Lower lobe of right lung (tissue), 2 donors: ENCODE measurements at regions not wholly inside any gene's neighbourhood (a gene's known extent, or its start where the extent isn't known, plus 50 kb on each side); places are given as distances from the start of the nearest gene placed in this dataset.
"Not testable (repeated sequence)": the region's sequence is repeated elsewhere in the genome, so short reads cannot be mapped to it uniquely, and the experiment has no call there.

Experiments
- ATAC-seq, 2 donors: fragments of 200-7000 bp; cut with Tn5 transposase; one replicate each; pipeline ENCODE4 v1.9.1; 2020 to 2022; ENCODE audit warnings: mild to moderate bottlenecking in 2 of 2, moderate library complexity in 2 of 2
- DNase-seq: peaks from one replicate; pipeline ENCODE4 v3.0.0-alpha.2; 2020
- H3K27ac ChIP-seq: fragments of 200-600 bp; one replicate; pipeline ENCODE4 v1.8.0; 2022
- H3K27me3 ChIP-seq: fragments of 200-600 bp; one replicate; pipeline ENCODE4 v1.8.0; 2022; ENCODE audit warnings: low read depth
- H3K36me3 ChIP-seq: fragments of 200-600 bp; one replicate; pipeline ENCODE4 v1.8.0; 2022; ENCODE audit warnings: mild to moderate bottlenecking
- H3K4me1 ChIP-seq: fragments of 200-600 bp; one replicate; pipeline ENCODE4 v1.8.0; 2022
- H3K4me3 ChIP-seq: fragments of 200-600 bp; one replicate; pipeline ENCODE4 v1.8.0; 2022; ENCODE audit warnings: mild to moderate bottlenecking
- H3K9me3 ChIP-seq: fragments of 200-600 bp; one replicate; pipeline ENCODE4 v1.8.0; 2022
- CTCF ChIP-seq: fragments of 200-600 bp; IDR thresholded peaks from one replicate; pipeline ENCODE4 v1.8.0; 2022; ENCODE audit warnings: antibody characterized with exemption, mild to moderate bottlenecking
- intact Hi-C: fragments of 100-400 bp; cut with DNase I; formaldehyde crosslinking; loops from one replicate; pipeline ENCODE4 v1.11.0; 2022
- donor health status: DM: no; HTN: yes; CAD: no; lungs with severe emphysema.

DNA sequence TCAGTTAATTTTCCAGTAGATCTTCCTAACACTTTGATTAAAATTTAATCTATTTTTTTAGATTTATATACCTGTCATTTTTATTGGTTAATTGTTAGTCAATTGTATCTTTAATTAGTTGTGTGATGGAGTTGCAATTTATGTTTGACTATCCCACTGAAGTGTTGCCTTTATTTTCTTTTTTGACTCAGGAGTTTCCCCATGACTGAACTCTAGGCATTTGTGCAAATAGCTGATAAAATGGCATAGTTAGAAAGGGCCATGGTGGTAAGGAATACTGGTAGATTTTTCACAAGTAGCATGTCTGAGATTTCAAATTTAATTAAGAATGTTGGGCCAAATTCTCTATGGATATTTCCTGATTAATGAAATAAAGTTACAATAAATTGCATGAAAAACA is 273.1 kb upstream of the DAB2 start:
- H3K4me1 ChIP-seq = no peaks in the 10 kb centered on the region
- no peaks in the 10 kb centered on the region for H3K27me3 ChIP-seq
- H3K9me3 ChIP-seq = no peaks in the 10 kb centered on the region
- H3K27ac ChIP-seq = no peak overlapping the region
- intact Hi-C loops = no loop called here
- H3K4me3 ChIP-seq = no peak overlapping the region
- ATAC-seq = no peak
- DNase-seq = no peak
- no peaks in the 10 kb centered on the region for H3K36me3 ChIP-seq
- TF ChIP-seq CTCF = no peak

DNA sequence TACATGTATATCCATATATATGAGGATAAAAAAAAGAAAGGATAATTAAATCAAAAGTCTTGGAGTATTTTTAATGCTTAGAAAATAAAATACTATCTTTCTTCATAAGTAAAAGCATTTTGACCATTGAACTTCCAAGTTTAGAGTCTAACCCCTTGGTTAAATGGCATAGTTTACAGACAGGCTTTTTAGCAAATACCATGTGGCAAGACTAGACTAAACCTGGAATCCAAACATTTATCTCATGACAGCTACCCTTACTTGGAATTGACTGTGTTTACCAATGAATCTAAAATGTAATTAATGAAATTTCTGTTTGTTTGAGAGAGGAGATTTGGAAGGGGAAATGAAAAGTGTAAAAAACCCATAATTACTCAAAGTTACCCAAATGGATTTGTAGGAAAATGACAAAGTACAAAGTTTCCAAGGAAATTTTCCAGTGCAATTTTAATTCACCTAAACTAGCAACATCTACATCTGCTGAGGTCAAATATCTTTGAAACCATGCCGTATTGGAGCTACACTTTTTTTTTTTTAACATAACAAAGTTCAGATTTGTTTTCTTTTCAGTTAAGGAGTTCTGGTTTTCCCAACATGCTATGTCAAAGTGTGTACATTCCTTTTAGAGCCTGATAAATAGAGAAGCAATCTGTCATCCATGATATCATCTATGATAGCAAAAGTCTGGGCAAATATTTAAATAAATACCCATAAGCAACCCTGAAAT is 272.1 kb upstream of the DAB2 start:
- ATAC-seq = no peak
- intact Hi-C loops = no loop called here
- Histone ChIP-seq H3K27ac (no peak overlapping the region), H3K4me1 (no peaks in the 10 kb centered on the region), H3K36me3 (no peaks in the 10 kb centered on the region), H3K27me3 (no peaks in the 10 kb centered on the region), H3K9me3 (no peaks in the 10 kb centered on the region), H3K4me3 (no peak overlapping the region)
- TF ChIP-seq CTCF = no peak
- DNase-seq = no peak

GRCh38 chr5:39691993-39692392 is 267.2 kb upstream of the DAB2 start:
- Histone ChIP-seq H3K27ac (no peak overlapping the region), H3K36me3 (no peaks in the 10 kb centered on the region), H3K27me3 (no peaks in the 10 kb centered on the region), H3K9me3 (no peaks in the 10 kb centered on the region), H3K4me1 (no peaks in the 10 kb centered on the region), H3K4me3 (no peak overlapping the region)
- ATAC-seq = no peak
- DNase-seq = no peak
- TF ChIP-seq CTCF = no peak
- intact Hi-C loops = no loop called here

DNA sequence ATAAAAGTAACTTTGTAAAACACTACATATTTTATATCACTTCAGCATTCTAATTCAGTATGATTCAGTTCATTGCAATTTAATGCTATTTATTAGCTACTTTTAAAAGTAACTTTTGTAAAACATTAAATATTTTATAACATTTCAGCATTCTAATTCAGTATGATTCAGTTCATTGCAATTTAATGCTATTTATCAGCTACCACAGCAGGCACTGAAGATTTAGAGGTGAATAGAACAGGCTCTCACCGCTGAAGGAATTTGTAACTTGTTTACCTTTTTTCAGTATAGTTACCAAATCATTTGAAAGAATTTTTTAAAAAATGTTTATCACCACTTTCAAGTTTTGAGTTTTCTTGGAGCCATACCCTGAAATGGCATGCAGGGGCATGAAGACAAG is 266.4 kb upstream of the DAB2 start:
- intact Hi-C loops = no loop called here
- no peaks in the 10 kb centered on the region for H3K9me3 ChIP-seq

DNA sequence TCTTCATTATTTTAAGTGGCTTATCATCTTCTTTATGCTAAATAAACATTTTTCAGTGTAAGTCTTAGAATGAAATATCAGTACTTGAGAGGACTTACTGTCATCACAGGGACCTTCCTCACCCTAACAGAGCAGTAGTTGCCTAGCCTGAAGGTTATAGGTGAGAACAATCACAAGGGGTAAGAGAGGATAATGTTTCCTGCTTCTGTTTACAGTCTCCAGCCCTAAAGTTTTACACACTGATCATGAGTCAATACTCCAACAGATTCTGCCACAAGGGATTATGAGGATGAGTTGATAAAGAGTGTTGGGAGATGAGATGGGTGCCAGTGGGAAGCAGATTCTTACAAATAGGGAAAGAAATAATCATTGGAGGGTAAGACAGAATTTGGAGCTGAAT is 265.1 kb upstream of the DAB2 start:
- intact Hi-C loops = no loop called here
- ATAC-seq (no peak), DNase-seq (no peak)
- Histone ChIP-seq H3K36me3 (no peaks in the 10 kb centered on the region), H3K4me3 (no peak overlapping the region), H3K9me3 (no peaks in the 10 kb centered on the region), H3K4me1 (no peaks in the 10 kb centered on the region), H3K27ac (no peak overlapping the region), H3K27me3 (no peaks in the 10 kb centered on the region)
- TF ChIP-seq CTCF = no peak

More for the DNA sequence above, 266.4 kb upstream of the DAB2 start:
- TF ChIP-seq CTCF = no peak
- no peak overlapping the region for H3K27ac ChIP-seq
- no peaks in the 10 kb centered on the region for H3K4me1 ChIP-seq
- ATAC-seq = no peak
- H3K36me3 ChIP-seq = no peaks in the 10 kb centered on the region
- H3K27me3 ChIP-seq = no peaks in the 10 kb centered on the region
- H3K4me3 ChIP-seq = no peak overlapping the region
- DNase-seq = no peak

DNA sequence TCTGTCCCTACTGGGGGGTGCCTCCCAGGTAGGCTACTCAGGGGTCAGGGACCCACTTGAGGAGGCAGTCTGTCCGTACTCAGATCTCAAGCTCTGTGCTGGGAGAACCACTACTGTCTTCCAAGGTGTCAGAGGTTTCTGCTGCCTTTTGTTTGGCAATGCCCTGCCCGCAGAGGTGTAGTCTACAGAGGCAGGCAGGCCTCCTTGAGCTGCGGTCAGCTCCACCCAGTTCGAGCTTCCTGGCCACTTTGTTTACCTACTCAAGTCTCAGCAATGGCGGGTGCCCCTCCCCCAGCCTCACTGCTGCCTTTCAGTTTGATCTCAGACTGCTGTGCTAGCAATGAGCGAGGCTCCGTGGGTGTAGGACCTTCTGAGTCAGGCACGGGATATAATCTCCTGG is 263.1 kb upstream of the DAB2 start:
- H3K36me3 ChIP-seq, DNase-seq, H3K27me3 ChIP-seq, H3K27ac ChIP-seq, ATAC-seq, H3K9me3 ChIP-seq, H3K4me3 ChIP-seq, intact Hi-C loops, H3K4me1 ChIP-seq: not testable (repeated sequence)
